OCI-LY7 (cell line): ENCODE measurements at regions not wholly inside any gene's neighbourhood (a gene's known extent, or its start where the extent isn't known, plus 50 kb on each side); places are given as distances from the start of the nearest gene placed in this dataset.

Experiments
- EZH2phosphoT487 ChIP-seq: fragments of 200-600 bp; sonication (generic); IDR thresholded peaks from 2 replicates; pipeline ENCODE4 v1.6.1; 2018; ENCODE audit warnings: low read depth, borderline replicate concordance, mild to moderate bottlenecking, mixed run types, antibody characterized with exemption, low read length, moderate library complexity, mixed read lengths
- TF ChIP-seq, protein P1 (sequence below): fragments of 200-600 bp; sonication (generic); conservative IDR thresholded peaks from 2 replicates; pipeline ENCODE4 v1.5.1; 2014; ENCODE audit warnings: mild to moderate bottlenecking, antibody characterized with exemption, low read length, moderate library complexity, mixed read lengths

DNA sequence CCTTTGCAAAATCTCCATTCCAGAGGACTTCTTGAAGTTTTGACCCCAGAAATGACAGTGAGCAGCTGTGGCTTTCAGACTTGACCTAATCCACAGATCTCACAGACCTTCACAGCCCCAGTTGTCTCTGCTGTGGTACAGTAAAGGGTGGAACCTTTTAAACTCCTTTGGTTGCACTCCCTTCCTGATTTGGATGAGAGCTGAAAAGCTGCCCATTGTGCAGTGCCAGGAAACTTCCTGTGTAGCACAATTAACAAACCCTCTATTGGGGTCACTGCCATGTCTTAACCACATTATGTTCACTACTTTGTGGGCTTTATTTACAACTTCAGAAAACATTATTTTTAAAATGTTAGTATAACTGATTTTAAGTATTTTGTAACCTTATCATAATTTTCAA lies 56.7 kb upstream of the PCSK5 start:
- TF ChIP-seq, protein P1, sequence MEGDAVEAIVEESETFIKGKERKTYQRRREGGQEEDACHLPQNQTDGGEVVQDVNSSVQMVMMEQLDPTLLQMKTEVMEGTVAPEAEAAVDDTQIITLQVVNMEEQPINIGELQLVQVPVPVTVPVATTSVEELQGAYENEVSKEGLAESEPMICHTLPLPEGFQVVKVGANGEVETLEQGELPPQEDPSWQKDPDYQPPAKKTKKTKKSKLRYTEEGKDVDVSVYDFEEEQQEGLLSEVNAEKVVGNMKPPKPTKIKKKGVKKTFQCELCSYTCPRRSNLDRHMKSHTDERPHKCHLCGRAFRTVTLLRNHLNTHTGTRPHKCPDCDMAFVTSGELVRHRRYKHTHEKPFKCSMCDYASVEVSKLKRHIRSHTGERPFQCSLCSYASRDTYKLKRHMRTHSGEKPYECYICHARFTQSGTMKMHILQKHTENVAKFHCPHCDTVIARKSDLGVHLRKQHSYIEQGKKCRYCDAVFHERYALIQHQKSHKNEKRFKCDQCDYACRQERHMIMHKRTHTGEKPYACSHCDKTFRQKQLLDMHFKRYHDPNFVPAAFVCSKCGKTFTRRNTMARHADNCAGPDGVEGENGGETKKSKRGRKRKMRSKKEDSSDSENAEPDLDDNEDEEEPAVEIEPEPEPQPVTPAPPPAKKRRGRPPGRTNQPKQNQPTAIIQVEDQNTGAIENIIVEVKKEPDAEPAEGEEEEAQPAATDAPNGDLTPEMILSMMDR, result no peak
- no peak for TF ChIP-seq EZH2phosphoT487
